Right ventricle myocardium inferior (tissue), 1 donor: ENCODE measurements at regions not wholly inside any gene's neighbourhood (a gene's known extent, or its start where the extent isn't known, plus 50 kb on each side); places are given as distances from the start of the nearest gene placed in this dataset.
"Not testable (repeated sequence)": the region's sequence is repeated elsewhere in the genome, so short reads cannot be mapped to it uniquely, and the experiment has no call there.

Experiments
- ATAC-seq: fragments of 200-7000 bp; cut with Tn5 transposase; one replicate; pipeline ENCODE4 v1.9.1; 2020; ENCODE audit warnings: mild to moderate bottlenecking, moderate library complexity
- DNase-seq: peaks from one replicate; pipeline ENCODE4 v3.0.0; 2021; ENCODE audit errors: missing footprints
- intact Hi-C: fragments of 100-400 bp; cut with DNase I; formaldehyde crosslinking; loops from one replicate; pipeline ENCODE4 v1.11.0; 2022
- donor health status: DM: no; HTN: yes; CAD: no; lungs with severe emphysema.

DNA sequence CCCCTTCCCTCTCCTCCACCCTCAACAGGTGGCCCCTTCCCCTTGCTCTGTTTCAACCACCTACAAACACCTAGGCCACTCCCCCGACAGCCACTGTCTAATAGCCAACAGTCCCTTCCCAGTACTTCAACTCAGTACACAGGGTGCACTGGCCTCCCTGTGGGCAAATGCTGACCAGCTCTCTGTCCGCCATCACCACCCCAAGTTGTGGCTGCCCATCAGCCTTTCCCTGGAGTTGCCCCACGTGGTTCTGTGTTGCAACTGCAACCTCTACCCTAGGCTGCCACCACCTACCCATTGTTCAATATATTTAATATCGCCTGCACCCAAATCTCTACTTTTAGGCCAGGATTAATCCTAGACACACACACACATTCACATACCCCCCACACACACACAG lies 173.5 kb downstream of the MREG start:
- no peak for ATAC-seq
- intact Hi-C loops: loop anchor here (10.0 kb wide), 1 partner anchor 385 kb away; no protein-coding TSS in a partner anchor

DNA sequence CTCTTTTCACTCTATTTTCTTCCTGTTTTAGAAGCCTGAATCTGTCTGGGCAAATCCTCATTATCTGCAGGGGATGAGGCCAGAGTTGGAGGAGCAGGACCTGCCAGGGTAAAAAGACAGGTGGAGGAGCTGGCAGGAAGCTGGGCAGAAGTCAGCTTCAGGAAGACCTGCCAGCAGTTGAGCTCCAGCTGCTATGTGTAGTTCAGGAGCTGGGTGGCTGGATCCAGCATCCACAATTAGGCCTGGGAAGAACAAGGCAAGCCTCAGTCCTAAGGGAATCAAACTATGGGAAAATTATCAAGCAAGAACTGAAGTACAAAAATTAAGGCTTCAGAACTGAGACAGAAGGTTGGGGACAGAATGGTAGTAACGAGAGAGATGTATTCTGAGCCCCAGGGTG lies 174.0 kb downstream of the MREG start:
- peak; percentile 45 for ATAC-seq
- intact Hi-C loops: no loop called here

More for the DNA sequence above, 173.5 kb downstream of the MREG start:
- DNase-seq: no peak

DNA sequence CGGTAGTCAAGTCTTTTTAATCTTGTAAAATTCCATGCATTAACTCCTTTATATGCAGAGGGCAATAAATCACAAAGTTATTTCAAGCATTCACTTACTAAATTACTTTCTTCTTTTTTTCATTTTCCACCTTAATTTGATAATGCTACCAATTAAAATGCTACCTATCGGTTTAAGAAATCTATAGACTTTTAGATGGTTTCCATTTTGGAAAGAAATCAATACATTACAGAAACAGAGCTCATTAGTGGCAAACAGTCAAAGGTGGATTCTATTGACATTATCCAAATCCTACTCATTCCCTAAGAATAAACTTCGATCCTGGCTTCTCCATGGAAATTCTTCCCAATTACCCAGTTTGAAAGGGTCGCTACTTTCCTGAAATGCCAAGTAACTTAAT lies 176.5 kb downstream of the MREG start:
- no peak for ATAC-seq
- intact Hi-C loops: no loop called here
- no peak for DNase-seq

More for the DNA sequence above, 174.0 kb downstream of the MREG start:
- DNase-seq: no peak

DNA sequence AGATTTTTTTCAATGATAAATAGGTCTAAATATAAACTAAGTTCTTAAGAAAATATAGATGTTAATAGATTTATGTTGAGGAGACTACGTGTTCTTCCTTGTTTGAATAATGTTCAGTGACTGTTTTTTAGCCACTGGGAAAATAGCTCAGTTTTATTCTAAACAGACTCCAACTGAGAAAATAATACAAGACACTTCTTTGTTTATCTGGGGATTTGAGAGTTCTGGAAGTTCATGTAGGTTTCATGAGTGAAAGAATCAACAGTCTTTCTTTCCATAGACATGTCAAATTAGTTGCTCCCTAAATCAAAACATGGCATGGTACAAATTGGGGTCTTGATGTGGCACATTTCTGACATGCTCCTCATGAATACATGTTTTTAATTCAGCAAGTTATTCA lies 177.7 kb downstream of the MREG start:
- no peak for DNase-seq
- intact Hi-C loops: no loop called here
- ATAC-seq: no peak

DNA sequence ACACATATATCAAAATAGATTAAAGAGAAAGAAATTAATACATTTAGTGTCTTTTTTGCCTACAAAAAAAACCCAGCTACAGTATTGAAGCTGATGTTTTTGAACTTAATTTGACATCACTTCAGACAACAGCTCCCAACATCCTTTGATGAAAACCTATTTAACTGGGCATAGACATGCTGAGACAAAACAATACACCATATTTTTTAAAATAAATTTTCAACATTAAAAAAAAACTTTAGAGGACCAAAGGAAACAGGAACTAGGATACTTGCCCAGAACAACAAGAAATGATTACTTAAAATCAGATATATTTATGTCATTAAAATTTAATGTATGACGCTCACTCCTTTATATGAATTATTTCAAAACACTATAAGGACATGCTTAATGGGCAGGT lies 178.1 kb downstream of the MREG start:
- intact Hi-C loops: no loop called here
- DNase-seq (no peak), ATAC-seq (no peak)

DNA sequence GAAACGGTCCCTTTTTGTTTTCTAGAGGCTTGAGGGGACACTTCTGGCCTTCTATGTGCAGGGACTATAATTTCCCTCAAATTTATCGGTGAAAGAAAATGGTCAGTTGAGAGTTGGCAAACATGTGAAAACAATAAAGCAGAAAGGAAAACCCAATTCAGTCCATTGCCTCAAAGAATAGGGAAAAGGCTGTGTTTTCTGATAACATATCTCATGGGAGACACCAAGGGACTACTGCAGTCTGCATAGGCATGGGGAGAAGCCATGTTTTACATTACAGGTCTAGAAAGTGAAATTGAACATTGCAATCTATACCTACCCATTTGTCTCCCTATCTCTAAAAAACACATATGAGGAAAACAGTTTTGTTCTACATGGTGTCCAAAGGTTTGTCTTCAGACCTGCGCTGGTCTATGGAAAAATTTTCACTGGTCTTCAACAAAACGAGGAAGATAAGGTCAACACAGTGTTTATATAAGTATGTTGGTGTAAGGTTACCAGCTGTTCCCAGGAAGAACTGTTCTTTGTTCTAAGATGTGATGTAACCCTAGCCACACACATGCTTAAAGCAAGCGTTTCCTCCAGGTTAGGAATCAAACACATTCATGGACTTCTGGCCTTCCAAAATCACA lies 179.7 kb downstream of the MREG start:
- intact Hi-C loops: no loop called here
- DNase-seq (no peak), ATAC-seq (no peak)

DNA sequence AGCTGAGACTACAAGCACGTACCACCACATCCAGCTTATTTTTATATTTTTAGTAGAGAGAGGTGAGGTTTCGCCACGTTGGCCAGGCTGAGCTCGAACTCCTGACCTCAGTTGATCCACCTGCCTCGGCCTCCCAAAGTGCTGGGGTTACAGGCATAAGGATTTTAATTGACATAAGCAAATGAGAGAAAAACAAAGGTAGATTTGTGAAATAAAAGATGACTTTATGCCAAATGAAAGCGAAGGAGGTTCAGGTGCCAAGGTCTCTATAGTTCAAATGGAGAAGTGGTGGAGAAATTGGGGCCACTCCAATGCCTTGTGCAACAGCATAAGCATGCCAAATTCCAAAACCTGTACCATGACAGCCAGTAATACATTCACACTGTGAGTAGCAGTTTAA lies 180.6 kb downstream of the MREG start:
- ATAC-seq (no peak), DNase-seq (no peak)
- intact Hi-C loops: no loop called here

DNA sequence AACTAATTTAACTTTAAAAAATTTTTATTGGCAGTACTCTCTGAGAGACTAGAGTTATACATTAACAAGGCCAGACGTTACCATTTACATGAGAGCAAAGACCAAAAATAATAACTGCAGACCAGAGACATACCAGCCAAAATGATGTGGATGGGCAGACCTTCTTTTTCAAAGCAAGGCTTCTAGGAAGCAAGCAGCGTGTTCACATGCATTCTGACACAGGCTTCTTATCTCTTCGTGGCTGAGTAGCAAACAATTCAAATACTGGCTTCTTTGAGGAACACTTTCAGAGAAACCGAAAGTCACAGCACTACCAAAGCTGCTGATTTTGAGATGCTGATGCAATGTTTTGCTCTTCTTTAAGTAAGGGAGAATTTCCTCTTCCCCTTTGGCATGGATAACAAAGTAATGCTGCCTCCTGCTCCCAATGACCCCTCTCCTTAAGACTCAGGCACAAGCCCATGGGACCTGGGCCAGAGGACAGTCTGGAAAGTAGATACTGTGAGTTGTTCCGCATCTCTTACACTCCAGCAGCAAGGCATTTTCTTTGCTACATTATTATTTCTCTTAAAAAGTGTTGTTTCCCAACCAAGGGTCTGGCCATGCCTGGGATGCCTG lies 181.9 kb downstream of the MREG start:
- DNase-seq (peak; percentile 70), ATAC-seq (peak; percentile 70)
- intact Hi-C loops: no loop called here

DNA sequence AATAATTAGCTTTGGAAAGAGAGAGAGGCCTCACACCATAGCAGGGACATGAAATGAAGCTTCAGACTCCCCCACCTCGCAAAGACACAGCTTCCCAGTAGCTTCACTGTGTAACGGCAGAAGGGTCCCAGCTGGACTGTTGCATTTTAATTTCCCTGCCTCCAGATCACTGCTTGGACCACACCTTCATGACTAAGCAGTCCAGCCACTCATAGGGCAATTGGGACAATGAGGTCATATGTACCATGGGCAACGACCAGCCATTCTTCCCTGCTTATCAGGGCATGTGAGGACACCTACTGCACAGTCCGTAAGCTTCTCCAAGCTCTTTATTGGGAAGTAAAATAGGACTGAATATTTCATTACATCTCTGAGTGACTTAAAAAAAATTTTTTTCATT lies 183.0 kb downstream of the MREG start:
- peak; percentile 96 for ATAC-seq
- DNase-seq: peak; percentile 62
- intact Hi-C loops: no loop called here

DNA sequence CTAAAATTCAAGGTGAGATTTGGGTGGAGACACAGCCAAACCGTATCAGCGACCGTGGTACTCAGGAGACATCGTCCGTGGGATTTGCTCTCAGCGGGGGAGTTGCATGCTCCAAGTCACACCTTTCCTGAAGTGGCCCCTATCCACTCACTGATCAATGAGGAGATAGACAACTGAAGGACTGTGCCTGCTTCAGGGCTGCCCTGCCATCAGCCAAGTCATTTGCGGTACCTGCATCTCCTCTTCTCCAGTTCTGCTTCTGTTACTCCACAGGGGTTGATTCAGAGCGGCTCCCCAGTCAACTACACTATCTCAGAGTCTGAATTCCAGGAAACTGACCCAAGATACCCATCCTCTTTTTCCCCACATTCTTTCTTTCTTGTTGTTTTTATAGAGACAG lies 184.1 kb downstream of the MREG start:
- DNase-seq (no peak), ATAC-seq (no peak)
- intact Hi-C loops: no loop called here

DNA sequence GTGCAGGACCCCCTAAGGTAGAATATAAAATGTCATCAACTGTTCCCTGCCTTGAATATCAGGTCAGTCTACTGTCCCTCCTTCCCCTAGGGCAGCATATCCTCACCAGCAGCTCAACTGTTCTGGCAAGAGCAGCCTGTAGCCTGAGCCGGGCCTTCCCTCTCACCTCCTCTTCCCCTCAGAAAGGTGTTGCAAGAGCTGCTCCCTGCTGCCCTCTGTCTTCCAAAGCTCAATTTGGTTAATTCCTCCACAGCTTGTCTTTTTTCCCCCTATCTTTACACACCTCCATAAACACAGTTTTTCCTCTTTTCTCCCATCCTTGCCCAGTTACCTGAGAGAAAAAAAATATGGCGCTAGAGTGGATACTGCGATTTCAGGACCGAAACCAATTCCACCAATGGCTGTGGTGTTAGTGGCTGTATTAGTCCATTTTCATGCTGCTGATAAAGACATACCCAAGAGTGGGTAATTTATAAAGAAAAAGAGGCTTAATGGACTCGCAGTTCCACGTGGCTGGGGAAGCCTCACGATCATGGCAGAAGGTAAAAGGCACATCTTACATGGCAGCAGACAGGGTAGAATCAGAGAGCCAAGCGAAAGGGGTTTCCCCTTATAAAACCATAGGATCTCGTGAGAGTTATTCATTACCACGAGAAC lies 184.7 kb downstream of the MREG start:
- peak; percentile 53 for DNase-seq
- intact Hi-C loops: no loop called here
- no peak for ATAC-seq

DNA sequence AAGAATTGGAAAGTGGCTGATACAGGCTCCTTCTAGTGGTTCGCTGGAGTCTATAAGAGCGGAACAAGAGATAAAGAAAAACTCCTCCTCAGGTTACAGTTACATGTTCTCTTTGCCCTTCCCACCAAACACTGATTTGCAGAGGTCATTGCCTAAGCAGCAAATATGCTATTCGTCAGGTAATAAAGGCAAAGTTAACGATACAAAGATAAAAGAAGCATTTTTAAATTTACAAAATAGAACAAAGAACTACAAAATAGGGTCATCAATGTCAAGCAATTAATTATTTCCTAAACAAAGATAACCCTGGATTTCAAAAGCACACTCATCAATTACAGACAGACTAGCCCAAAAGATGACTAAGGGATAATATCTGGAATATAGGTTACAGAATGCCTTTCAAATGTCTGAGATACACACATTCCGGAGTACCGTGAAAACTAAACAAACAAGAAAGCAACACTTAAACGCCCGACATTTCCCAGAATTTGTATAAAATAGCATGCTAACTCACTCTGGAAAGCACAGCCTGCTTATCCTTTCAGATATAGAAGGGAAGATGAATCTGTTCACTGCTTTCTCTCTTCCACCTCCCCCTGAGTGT lies 186.4 kb downstream of the MREG start:
- no peak for ATAC-seq
- intact Hi-C loops: no loop called here
- no peak for DNase-seq

DNA sequence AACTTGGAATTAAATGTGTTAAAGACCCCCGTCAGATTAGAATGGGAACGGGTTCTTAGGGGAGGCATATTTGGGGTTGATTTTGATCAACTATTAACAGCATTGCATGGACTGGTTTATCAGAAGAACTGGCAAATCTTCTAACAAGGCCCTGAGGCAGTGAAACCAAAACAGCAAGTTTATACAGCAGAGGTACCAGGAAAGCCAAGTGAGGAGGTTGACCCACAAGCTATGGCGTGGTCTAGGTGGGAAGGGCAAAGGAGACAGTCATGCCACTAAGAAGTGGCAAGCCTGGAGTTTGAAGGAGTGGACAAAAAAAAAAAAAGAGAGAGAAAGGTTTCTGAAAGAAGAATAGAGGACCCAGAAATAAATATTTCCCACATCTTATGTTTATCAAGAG lies 187.0 kb downstream of the MREG start:
- intact Hi-C loops: no loop called here
- DNase-seq (no peak), ATAC-seq (no peak)

DNA sequence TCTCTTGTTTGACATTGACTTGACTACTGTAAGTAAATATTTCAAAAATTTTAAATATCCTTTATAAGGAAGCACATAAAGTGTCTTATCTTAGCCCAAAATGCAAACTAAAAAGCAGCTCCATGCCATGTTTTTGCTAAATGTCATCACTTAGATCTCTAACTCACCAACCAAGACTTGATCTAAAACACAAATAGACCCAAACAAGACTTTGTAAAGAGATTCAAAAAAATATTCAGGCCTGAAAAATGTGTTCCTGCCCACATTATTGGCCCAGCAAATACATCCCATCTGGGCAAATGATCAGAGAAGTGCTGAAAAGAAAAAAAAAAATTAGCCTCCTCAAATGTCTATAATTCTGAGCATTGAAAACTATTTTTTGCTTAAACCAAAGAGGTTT lies 187.6 kb downstream of the MREG start:
- no peak for DNase-seq
- intact Hi-C loops: no loop called here
- ATAC-seq: no peak

DNA sequence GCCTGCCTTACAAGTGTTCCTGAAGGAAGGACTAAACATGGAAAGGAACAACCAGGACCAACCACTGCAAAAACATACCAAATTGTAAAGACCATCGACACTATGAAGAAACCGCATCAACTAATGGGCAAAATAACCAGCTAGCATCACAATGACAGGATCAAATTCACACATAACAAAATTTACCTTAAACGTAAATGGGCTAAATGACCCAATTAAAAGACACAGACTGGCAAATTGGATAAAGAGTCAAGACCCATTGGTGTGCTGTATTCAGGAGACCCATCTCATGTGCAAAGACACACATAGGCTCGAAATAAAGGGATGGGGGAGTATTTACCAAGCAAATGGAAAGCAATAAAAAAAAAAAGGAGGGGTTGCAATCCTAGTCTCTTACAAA lies 192.1 kb downstream of the MREG start:
- DNase-seq, intact Hi-C loops, ATAC-seq: not testable (repeated sequence)

DNA sequence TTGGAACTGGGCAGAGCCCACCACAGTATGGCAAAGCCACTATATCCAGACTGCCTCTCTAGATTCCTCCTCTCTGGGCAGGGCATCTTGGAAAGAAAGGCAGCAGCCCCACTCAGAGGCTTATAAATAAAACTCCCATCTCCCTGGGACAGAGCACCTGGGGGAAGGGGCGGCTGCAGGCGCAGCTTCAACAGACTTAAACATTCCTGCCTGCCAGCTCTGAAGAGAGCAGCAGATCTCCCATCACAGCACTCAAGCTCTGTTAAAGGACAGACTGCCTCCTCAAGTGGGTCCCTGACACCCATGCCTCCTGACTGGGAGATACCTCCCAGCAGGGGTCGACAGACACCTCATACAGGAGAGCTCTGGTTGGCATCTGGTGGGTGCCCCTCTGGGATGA lies 193.6 kb downstream of the MREG start:
- intact Hi-C loops, DNase-seq, ATAC-seq: not testable (repeated sequence)

DNA sequence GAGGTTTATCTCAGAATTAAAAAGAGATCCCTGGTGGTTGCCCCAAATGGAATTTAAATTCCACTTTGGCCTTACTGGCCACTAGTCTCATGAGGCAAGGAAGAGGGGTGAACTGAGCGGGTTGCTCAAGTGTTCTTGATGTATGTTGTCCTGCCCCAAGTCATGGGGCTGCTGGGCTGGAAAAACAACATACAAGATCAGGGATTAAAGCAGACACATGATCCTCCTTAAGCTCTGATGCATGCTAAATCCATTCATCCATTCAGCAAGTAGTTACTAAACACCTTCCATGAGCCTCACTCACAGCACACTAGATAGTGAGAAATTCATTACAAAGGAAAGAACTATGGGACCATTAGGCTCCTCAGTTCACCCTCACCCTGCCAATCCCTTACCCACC lies 196.3 kb downstream of the MREG start:
- intact Hi-C loops: no loop called here
- ATAC-seq (no peak), DNase-seq (no peak)

DNA sequence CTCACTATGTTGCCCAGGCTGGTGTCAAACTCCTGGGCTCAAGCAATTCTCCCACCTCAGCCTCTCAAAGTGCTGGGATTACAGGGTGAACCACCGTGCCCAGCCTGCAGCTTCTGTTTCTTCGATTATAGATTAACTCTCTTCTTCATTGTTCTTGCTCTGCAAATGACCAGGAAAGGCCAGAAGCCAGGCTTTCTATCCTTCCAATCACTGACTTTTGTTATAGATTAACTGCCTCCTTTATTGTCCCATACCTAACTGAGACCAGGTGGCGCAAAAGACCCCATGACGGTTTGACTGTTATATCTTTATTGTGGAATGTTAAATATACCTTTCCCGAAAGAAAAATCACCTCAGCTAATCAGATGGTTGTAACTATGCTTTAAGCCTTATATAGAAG lies 196.9 kb downstream of the MREG start:
- intact Hi-C loops: no loop called here
- ATAC-seq (no peak), DNase-seq (no peak)

DNA sequence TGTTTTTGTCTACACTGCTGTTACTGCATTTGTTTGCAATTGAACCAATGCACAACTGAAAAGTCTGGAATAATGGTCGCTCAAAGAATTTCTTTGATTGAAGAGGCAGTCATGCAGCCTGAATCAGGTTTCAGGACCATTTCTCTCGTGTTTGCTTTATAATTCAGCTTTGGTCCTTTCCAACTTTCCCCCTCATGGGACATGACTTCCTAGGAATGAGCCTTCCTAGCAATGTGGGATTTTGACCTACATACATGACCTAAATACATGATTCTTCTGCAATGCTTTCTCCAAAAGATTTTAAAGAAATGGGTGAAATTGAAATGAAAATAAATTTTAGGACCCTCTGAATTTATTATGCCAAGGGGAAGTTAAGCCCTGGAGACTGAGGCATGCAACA lies 197.4 kb downstream of the MREG start:
- intact Hi-C loops: no loop called here
- DNase-seq (no peak), ATAC-seq (peak; percentile 52)

DNA sequence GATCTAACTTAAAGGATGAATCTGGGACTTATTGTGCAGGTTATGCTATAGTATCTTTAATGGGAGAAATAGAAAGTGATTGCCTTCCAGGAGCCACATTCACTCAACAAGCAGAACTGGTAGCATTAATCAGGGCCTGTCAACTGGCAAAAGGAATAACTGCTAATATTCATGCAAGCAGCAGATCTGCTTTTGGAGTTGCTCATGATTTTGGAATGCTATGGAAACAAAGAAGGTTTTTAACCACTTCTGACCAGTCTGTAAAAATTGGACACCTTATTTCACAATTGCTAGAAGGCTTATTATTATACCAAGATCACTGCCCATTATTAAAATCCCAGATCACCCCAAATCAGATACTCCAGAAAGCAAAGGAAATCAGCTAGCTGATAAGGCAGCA lies 200.4 kb downstream of the MREG start:
- ATAC-seq: no peak
- intact Hi-C loops: no loop called here
- no peak for DNase-seq
